ENCODE measurements at regions not wholly inside any gene's neighbourhood (a gene's known extent, or its start where the extent isn't known, plus 50 kb on each side); places are given as distances from the start of the nearest gene placed in this dataset.

DNA sequence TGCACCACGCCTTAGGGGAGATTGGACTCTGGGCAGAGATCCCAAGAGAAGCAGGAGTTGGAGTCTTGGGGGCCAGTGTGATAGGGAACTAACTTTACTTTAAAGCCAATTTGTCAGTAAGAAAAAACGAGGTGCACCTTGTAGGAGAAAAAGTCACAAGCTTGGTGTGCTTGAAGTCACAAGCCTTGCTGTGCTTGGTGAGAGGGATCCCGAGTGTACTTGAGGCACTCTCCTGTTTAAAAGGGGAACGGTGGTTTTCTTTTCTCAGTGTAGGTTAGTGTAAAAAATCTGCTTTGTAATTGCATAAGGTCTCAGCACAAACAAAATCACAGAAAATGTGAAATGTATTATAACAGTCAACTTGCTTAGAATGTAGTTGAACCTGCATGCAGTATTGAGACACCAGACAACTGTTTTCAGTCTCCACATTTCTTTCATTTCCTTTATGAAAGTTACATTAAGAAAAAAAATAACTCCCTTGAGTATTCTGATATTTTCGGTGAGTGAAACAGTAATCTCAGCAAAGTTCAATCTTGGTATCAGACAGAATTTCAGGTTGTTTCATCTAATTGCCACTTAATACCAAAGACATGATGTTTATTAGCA, 111.1 kb upstream of the DUSP22 start:
- ATAC-seq: no peak

GRCh38 chr6:183668-184067, 108.6 kb upstream of the DUSP22 start:
- no peak for ATAC-seq

- ATAC-seq: no peak
These were observed 108.1 kb upstream of the DUSP22 start for GRCh38 chr6:184161-184700.

- no peak for ATAC-seq
These were observed 105.8 kb upstream of the DUSP22 start for GRCh38 chr6:186340-186965.

- no peak for ATAC-seq
These were observed 105.0 kb upstream of the DUSP22 start for GRCh38 chr6:187210-187861.

GRCh38 chr6:188821-189655, 103.2 kb upstream of the DUSP22 start:
- ATAC-seq: peak; percentile 88

- no peak for ATAC-seq
These were observed 102.6 kb upstream of the DUSP22 start for GRCh38 chr6:189676-190075.

- peak; percentile 33 for ATAC-seq
These were observed 101.5 kb upstream of the DUSP22 start for GRCh38 chr6:190596-191395.

DNA sequence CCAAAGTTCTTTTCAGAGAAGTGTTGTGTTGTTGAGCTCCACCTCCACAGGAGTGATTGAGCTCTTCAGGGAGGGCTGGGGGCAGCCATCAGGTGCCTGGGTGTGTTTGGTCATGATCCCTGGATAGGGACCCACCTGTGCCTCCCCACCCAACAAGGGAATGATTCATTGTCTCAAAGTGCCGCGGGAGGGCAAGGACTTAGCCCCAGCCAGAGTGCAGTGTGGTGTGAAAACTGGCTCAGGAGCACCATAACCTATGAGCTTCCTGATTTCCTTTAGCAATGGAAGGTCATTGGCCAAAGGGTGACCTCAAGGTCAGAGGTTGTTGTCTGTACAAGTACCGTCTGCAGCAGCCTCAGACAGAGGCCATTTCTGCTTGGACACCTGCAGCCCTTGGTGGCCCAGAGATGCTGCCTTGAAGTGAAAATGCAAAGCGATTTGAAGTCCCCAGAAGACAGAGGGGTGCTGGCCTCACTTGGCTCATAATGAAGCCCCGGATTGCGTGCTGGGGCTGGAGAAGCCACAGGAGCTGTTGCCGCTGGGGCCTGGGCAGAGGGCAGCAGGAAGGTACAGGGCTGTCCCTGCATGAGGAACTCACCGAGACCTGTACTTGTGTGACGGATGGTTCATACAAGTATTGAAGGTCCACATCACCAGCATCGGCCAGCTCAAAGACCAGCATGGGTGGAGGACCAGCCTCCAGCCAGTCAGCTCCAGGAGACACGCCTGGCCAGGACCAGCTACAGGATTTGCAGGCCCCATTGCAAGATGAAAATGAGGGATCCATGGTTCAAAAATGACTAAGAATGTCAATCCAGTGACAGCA, 100.6 kb upstream of the DUSP22 start:
- no peak for ATAC-seq

- no peak for ATAC-seq
These were observed 100.0 kb upstream of the DUSP22 start for GRCh38 chr6:192313-192664.

GRCh38 chr6:193180-193579, 99.1 kb upstream of the DUSP22 start:
- no peak for ATAC-seq

DNA sequence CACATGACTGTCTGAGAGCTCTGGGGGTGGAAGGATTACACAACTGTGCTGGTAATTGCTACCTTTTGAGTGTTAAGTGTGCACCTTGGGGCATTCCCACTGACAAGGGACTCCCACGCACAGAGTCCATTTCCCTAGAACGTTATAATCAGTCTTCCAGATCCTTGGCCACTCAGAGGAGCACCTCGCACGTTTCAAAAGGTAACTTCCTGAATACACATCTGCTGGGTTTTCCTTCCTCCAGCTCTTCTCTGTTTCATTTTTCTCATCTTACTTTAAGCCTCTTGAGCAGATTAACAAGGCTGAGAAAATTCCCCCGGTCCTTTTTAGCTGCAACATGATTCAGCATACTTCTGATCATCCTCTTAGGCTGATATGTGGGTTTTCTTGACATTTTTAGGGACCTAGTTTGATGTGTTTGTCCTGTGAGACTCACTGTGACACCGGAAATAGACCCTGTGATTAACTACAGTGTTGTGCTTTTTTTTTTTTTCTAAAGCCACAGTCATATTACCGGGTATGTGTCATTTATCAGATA, 98.4 kb upstream of the DUSP22 start:
- no peak for ATAC-seq

DNA sequence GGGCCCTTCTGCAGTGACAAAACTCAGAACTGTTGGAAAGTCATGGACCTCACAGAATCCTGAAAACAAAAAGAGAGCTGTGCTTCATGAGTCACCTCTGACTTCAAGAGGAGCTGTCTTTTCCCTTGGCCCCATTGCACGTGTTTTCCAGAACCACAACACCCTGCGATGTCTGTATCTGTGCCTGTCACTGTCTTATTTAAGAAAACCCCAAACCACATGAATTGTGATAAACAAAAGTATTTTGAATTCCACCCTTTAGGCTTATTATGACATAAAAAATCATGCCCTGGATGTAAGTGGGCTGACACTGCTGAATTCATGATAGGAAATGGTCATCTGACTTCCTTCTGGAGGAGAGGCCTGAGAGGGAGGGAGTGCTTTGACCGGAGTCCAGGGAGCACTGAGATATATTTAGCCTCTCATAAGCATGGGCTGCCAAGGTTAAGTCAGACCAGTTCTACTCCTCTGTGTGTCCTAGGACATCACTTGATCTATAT, 96.4 kb upstream of the DUSP22 start:
- peak; percentile 30 for ATAC-seq

DNA sequence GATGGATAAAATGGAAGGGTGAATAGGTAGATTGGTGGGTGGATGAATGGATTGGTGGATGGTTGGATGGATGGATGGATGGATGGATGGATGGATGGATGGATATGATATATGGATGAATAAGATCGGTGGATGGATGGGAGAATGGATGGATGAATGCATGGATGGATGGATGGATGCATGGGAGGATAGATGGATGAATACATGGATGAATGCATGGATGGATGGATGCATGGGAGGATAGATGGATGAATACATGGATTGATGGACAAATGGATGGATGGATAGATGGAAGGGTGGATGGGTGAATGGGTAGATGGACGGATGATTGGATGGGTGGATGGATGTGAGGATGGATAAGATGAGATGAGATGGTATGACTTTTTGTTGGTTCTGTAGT, 95.7 kb upstream of the DUSP22 start:
- ATAC-seq: no peak

- ATAC-seq: no peak
These were observed 88.6 kb upstream of the DUSP22 start for GRCh38 chr6:203661-204060.

DNA sequence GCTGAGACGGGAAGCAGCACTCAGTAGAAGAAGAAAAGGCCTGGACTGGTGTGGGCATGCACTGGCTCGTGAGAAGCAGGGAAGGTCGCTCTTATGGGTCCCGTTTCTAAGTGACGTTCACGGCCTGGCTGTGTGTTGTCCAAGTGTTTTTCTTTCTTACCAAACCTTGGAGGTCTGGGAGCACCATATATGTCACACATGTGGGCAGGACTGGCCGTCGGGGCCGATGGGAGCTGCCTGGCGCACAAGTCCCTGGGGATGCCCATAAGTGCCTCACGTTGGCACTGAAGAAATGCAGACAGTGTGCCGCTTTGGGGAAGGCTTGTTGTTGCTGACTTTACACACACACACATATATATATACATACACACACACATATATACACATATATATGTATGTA, 86.0 kb upstream of the DUSP22 start:
- ATAC-seq: no peak

- ATAC-seq: no peak
These were observed 83.9 kb upstream of the DUSP22 start for GRCh38 chr6:208364-208763.

GRCh38 chr6:208938-209337, 83.3 kb upstream of the DUSP22 start:
- no peak for ATAC-seq

- no peak for ATAC-seq
These were observed 82.7 kb upstream of the DUSP22 start for GRCh38 chr6:209432-210103.

DNA sequence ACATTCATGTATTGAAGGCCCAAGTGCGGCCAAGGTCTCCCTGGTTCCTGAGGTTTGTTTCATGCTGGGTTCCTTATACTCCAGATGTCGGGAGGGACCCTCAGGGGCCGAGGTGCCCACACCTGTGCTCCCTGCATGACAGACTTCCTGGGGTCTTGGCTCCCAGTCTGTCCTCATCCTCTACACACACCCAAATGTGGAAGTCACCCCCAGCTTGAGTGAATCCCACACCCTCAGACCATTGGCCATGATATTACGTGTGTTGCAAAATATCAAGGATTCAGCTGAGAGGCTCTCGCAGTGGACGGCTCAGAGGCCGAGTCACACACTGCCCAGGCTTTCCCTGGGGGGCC, 82.2 kb upstream of the DUSP22 start:
- no peak for ATAC-seq
